ENCODE measurements at regions not wholly inside any gene's neighbourhood (a gene's known extent, or its start where the extent isn't known, plus 50 kb on each side); places are given as distances from the start of the nearest gene placed in this dataset.

- no peak for DNase-seq
Measured at GRCh38 chr12:67915335-67915851, 73.9 kb upstream of the IFNG-AS1 start.

GRCh38 chr12:67916266-67916970 is 72.8 kb upstream of the IFNG-AS1 start:
- DNase-seq: no peak

- DNase-seq: no peak
Measured at GRCh38 chr12:67917811-67918210, 71.4 kb upstream of the IFNG-AS1 start.

- DNase-seq: no peak
Measured at GRCh38 chr12:67918441-67918840, 70.8 kb upstream of the IFNG-AS1 start.

- DNase-seq: no peak
Measured at GRCh38 chr12:67919406-67919805, 69.8 kb upstream of the IFNG-AS1 start.

- DNase-seq: no peak
Measured at GRCh38 chr12:67920413-67920812, 68.8 kb upstream of the IFNG-AS1 start.

- no peak for DNase-seq
Measured at GRCh38 chr12:67921286-67921685, 68.0 kb upstream of the IFNG-AS1 start.

- DNase-seq: no peak
Measured at GRCh38 chr12:67922245-67922644, 67.0 kb upstream of the IFNG-AS1 start.

- DNase-seq: no peak
Measured at GRCh38 chr12:67925077-67925476, 64.2 kb upstream of the IFNG-AS1 start.

- no peak for DNase-seq
Measured at GRCh38 chr12:67925552-67925951, 63.7 kb upstream of the IFNG-AS1 start.

GRCh38 chr12:67926063-67926462 is 63.2 kb upstream of the IFNG-AS1 start:
- no peak for DNase-seq

GRCh38 chr12:67927324-67927723 is 61.9 kb upstream of the IFNG-AS1 start:
- no peak for DNase-seq

GRCh38 chr12:67927815-67928214 is 61.4 kb upstream of the IFNG-AS1 start:
- DNase-seq: no peak

GRCh38 chr12:67928621-67929383 is 60.4 kb upstream of the IFNG-AS1 start:
- DNase-seq: no peak

- no peak for DNase-seq
Measured at GRCh38 chr12:67929384-67929772, 59.9 kb upstream of the IFNG-AS1 start.

GRCh38 chr12:67937822-67938221 is 51.4 kb upstream of the IFNG-AS1 start:
- DNase-seq: no peak

Data from activated CD8-positive, alpha-beta memory T cell treated with anti-CD3 and anti-CD28 coated beads for 24 hours (primary cell).